Panc1 (cell line): ENCODE measurements at regions not wholly inside any gene's neighbourhood (a gene's known extent, or its start where the extent isn't known, plus 50 kb on each side); places are given as distances from the start of the nearest gene placed in this dataset.

Experiments
- ATAC-seq: fragments of 200-7000 bp; cut with Tn5 transposase; 2 replicates; pipeline ENCODE4 v1.9.1; 2020; ENCODE audit warnings: mild to moderate bottlenecking, moderate library complexity
- BruUV-seq: library from RNA; stranded (reverse); fragments of 400-500 nt; replicated peaks from 2 replicates; lab custom pipeline; 2021; lab: Mats Ljungman, UMichigan
- CTCF ChIA-PET: fragments of 300-600 bp; sonication (Branson Sonifier 250); formaldehyde crosslinking; loops from one replicate; lab custom pipeline; 2022; ENCODE audit warnings: antibody characterized with exemption; lab: Charles Lee
- POLR2A ChIA-PET: fragments of 300-600 bp; sonication (Branson Sonifier 250); formaldehyde crosslinking; loops from one replicate; lab custom pipeline; 2022; ENCODE audit warnings: antibody characterized with exemption; lab: Charles Lee
- DNase-seq: peaks from one replicate; pipeline ENCODE4 v3.0.0-alpha.2; 2010; ENCODE audit warnings: low read depth, low spot score
- H3K27ac ChIP-seq: 2 replicates; pipeline ENCODE4 v1.5.1; 2011; ENCODE audit warnings: mild to moderate bottlenecking, low read length, inconsistent platforms
- H3K27me3 ChIP-seq: fragments of 200-500 bp; sonication (Bioruptor generic); 2 replicates; pipeline ENCODE4 v1.6.0; 2014; ENCODE audit warnings: low read length, inconsistent platforms; ENCODE audit not compliant: control insufficient read depth, insufficient read depth
- H3K36me3 ChIP-seq: fragments of 200-500 bp; sonication (Bioruptor generic); 2 replicates; pipeline ENCODE4 v1.5.1; 2014; ENCODE audit warnings: inconsistent platforms, mild to moderate bottlenecking, low read length, moderate library complexity; ENCODE audit not compliant: control insufficient read depth, insufficient read depth
- H3K4me1 ChIP-seq: 2 replicates; pipeline ENCODE4 v1.5.1; 2011; ENCODE audit warnings: inconsistent platforms, mild to moderate bottlenecking, low read length, moderate library complexity; ENCODE audit not compliant: control insufficient read depth, insufficient read depth
- H3K4me3 ChIP-seq, 2 experiments: 2 replicates each; pipeline ENCODE4 v1.5.1; 2011 to 2012; ENCODE audit warnings: low read depth in 2 of 2, low read length in 2 of 2, mild to moderate bottlenecking in 2 of 2, inconsistent platforms in 1 of 2, moderate library complexity in 1 of 2
- H3K9me3 ChIP-seq: fragments of 200-500 bp; sonication (Bioruptor generic); 2 replicates; pipeline ENCODE4 v1.5.1; 2014; ENCODE audit warnings: low read depth, mild to moderate bottlenecking, inconsistent platforms, low read length, moderate library complexity; ENCODE audit not compliant: control insufficient read depth, insufficient read depth
- POLR2AphosphoS5 ChIP-seq: IDR thresholded peaks from 2 replicates; pipeline ENCODE4 v1.6.1; 2012; ENCODE audit warnings: mild to moderate bottlenecking, low read depth, low read length, moderate library complexity
- REST ChIP-seq, 2 experiments: IDR thresholded peaks; 2 replicates each; pipeline ENCODE4 v1.6.1; 2011 to 2012; ENCODE audit warnings: low read depth in 2 of 2, control low read depth in 1 of 2, low read length in 1 of 2, mild to moderate bottlenecking in 1 of 2, moderate library complexity in 1 of 2; ENCODE audit not compliant: insufficient read depth in 1 of 2
- SIN3A ChIP-seq: IDR thresholded peaks from 2 replicates; pipeline ENCODE4 v1.6.1; 2012; ENCODE audit warnings: low read depth, mild to moderate bottlenecking, low read length, moderate library complexity, borderline replicate concordance; ENCODE audit not compliant: insufficient read depth
- TCF7L2 ChIP-seq: IDR thresholded peaks from 2 replicates; pipeline ENCODE4 v1.6.1; 2011; ENCODE audit warnings: mild to moderate bottlenecking, low read depth, low read length, inconsistent platforms
- in situ Hi-C: cut with HindIII; loops from 2 replicates; pipeline ENCODE4 v1.10.0; 2016; ENCODE audit warnings: low sequenced_read_pairs, low pct_unique_long_range_greater_than_20kb
- intact Hi-C: fragments of 100-400 bp; cut with micrococcal nuclease; formaldehyde crosslinking; loops from one replicate; pipeline ENCODE4 v1.10.0; 2022; ENCODE audit not compliant: unreplicated experiment
- TF ChIP-seq, protein P1 (sequence below): fragments of 450-650 bp; IDR thresholded peaks from 2 replicates; pipeline ENCODE4 v1.5.1; 2017; ENCODE audit warnings: mild to moderate bottlenecking

DNA sequence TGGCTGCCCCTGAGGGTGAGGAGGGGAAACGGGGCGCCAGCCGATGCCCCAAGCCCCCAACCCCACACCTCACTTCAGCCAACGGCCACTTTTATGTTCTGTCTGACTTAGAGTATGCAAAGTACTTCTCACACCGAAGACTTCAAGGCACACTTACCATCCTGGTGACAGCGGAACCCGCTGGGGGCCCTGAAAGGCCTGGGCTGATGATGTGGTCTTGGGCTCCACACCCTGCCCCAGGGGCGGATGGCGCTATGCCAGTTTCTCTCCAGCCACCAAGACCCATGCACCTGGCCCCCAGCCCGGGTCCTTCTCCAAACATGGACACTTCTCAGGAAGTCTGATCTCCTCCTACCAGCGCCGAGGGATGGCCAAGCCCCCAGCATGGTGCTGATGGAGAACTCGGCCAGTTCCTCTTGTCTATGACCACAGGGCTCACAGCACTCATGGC is 175.4 kb downstream of the CTTN start:
- in situ Hi-C loops = no loop called here
- H3K4me3 ChIP-seq = no peak overlapping the region
- H3K27ac ChIP-seq = no peak overlapping the region
- H3K4me1 ChIP-seq = peaks cover 2% of the 10 kb centered on the region; the same call in 1 of the 2 replicates
- intact Hi-C loops = no loop called here
- TF ChIP-seq POLR2AphosphoS5 (no peak), SIN3A (no peak), REST (IDR thresholded peaks at IDR 0.05; ENCODE audit: insufficient read depth in 1 of 2, low read depth in 2 of 2, low read length in 1 of 2) (no peak), TCF7L2 (no peak)
- TF ChIP-seq, protein P1, sequence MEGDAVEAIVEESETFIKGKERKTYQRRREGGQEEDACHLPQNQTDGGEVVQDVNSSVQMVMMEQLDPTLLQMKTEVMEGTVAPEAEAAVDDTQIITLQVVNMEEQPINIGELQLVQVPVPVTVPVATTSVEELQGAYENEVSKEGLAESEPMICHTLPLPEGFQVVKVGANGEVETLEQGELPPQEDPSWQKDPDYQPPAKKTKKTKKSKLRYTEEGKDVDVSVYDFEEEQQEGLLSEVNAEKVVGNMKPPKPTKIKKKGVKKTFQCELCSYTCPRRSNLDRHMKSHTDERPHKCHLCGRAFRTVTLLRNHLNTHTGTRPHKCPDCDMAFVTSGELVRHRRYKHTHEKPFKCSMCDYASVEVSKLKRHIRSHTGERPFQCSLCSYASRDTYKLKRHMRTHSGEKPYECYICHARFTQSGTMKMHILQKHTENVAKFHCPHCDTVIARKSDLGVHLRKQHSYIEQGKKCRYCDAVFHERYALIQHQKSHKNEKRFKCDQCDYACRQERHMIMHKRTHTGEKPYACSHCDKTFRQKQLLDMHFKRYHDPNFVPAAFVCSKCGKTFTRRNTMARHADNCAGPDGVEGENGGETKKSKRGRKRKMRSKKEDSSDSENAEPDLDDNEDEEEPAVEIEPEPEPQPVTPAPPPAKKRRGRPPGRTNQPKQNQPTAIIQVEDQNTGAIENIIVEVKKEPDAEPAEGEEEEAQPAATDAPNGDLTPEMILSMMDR = no peak
- ChIA-PET CTCF (no interaction called here), POLR2A (no interaction called here)
- H3K9me3 ChIP-seq = no peaks in the 10 kb centered on the region
- no peaks in the 10 kb centered on the region for H3K36me3 ChIP-seq
- ATAC-seq (no peak), DNase-seq (no peak)
- H3K27me3 ChIP-seq = no peaks in the 10 kb centered on the region
- no TSS peak for BruUV-seq

DNA sequence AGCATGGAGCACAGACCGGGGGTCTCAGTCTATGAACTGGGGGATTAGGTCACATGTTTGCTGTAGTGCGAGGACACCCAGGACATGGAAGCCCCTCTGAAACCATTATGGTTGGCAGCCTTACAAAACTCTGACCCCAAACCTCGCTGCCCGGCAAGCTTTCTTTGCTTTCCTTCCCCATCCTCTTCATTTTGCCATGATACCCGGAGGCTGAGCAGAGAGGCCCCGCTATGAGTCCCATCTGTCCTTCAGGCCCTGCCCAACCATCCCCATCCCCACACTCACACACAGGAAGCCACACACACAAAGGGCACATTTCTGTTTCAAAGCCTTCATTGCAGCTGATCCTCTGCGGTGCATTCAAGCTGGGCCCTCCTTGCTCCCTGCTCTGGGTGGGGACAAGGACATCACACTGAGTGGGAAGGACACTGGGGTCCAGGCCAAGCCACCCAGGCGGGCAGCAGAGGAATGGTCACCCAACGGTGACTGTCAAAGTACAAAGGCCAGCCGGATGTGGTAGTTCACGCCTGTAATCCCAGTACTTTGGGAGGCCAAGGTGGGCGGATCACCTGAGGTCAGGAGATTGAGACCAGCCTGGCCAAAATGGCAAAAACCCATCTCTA is 176.5 kb downstream of the CTTN start:
- CTCF ChIA-PET = interaction anchor here (1.0 kb wide), 1 partner anchor 17 kb away, joined by 4 read pairs; no protein-coding TSS in a partner anchor
- BruUV-seq = no TSS peak
- in situ Hi-C loops = no loop called here

More for the DNA sequence above, 176.5 kb downstream of the CTTN start:
- POLR2A ChIA-PET = no interaction called here
- DNase-seq = no peak
- Histone ChIP-seq H3K27ac (no peak overlapping the region), H3K36me3 (no peaks in the 10 kb centered on the region), H3K4me3 (no peak overlapping the region), H3K9me3 (no peaks in the 10 kb centered on the region), H3K4me1 (no peaks in the 10 kb centered on the region), H3K27me3 (no peaks in the 10 kb centered on the region)
- ATAC-seq = no peak
- TF ChIP-seq POLR2AphosphoS5 (no peak), REST (IDR thresholded peaks at IDR 0.05; ENCODE audit: insufficient read depth in 1 of 2, low read depth in 2 of 2, low read length in 1 of 2) (no peak), TCF7L2 (no peak), SIN3A (no peak)
- TF ChIP-seq, protein P1 = no peak
- intact Hi-C loops = no loop called here
